Endodermal cell (in vitro differentiated cells): ENCODE measurements at regions not wholly inside any gene's neighbourhood (a gene's known extent, or its start where the extent isn't known, plus 50 kb on each side); places are given as distances from the start of the nearest gene placed in this dataset.
"Not testable (repeated sequence)": the region's sequence is repeated elsewhere in the genome, so short reads cannot be mapped to it uniquely, and the experiment has no call there.

Experiments used
- DNase-seq: peaks from one replicate; pipeline ENCODE4 v3.0.0-alpha.2; 2017
- H3K27ac ChIP-seq: 2 replicates; pipeline ENCODE4 v1.5.1; 2013; ENCODE audit warnings: mild to moderate bottlenecking, low read depth, low read length, moderate library complexity
- H3K27me3 ChIP-seq: 2 replicates; pipeline ENCODE4 v1.6.1; 2013; ENCODE audit warnings: mild to moderate bottlenecking, low read length, moderate library complexity; ENCODE audit not compliant: insufficient read depth, control insufficient read depth, poor library complexity, severe bottlenecking
- H3K36me3 ChIP-seq: 2 replicates; pipeline ENCODE4 v1.7.0; 2013; ENCODE audit warnings: mild to moderate bottlenecking, low read length, moderate library complexity; ENCODE audit not compliant: control insufficient read depth, insufficient read depth
- H3K4me1 ChIP-seq: one replicate; pipeline ENCODE4 v1.7.0; 2013; ENCODE audit warnings: low read length; ENCODE audit not compliant: control insufficient read depth, insufficient read depth
- H3K4me3 ChIP-seq: 2 replicates; pipeline ENCODE4 v1.5.1; 2013; ENCODE audit warnings: mild to moderate bottlenecking, low read length, moderate library complexity
- H3K9ac ChIP-seq: 2 replicates; pipeline ENCODE4 v1.6.1; 2013; ENCODE audit warnings: mild to moderate bottlenecking, low read length, moderate library complexity; ENCODE audit not compliant: poor library complexity, severe bottlenecking; ENCODE audit errors: extremely low read depth
- H3K9me3 ChIP-seq: 2 replicates; pipeline ENCODE4 v1.6.1; 2013; ENCODE audit warnings: mild to moderate bottlenecking, low read length, moderate library complexity; ENCODE audit not compliant: control insufficient read depth
- H3K27ac Mint-ChIP-seq: 2 replicates; pipeline ENCODE4 v1.8.0; 2020; ENCODE audit warnings: mixed read lengths
- H3K27me3 Mint-ChIP-seq: 2 replicates; pipeline ENCODE4 v1.8.0; 2021; ENCODE audit warnings: mild to moderate bottlenecking, mixed read lengths; ENCODE audit not compliant: insufficient read depth
- H3K36me3 Mint-ChIP-seq: 2 replicates; pipeline ENCODE4 v1.8.0; 2020; ENCODE audit warnings: low read depth, mixed read lengths
- H3K4me1 Mint-ChIP-seq: 2 replicates; pipeline ENCODE4 v1.8.0; 2020; ENCODE audit warnings: mixed read lengths
- H3K4me3 Mint-ChIP-seq: 2 replicates; pipeline ENCODE4 v1.8.0; 2020; ENCODE audit warnings: mild to moderate bottlenecking, moderate library complexity, mixed read lengths
- H3K9me3 Mint-ChIP-seq: 2 replicates; pipeline ENCODE4 v1.8.0; 2020; ENCODE audit warnings: mild to moderate bottlenecking, mixed read lengths
- CTCF ChIP-seq: fragments of 200-600 bp; sonication (generic); conservative IDR thresholded peaks from 2 replicates; pipeline ENCODE4 v1.5.0; 2021; ENCODE audit warnings: antibody characterized with exemption, mild to moderate bottlenecking
- WGBS, 2 experiments: methylation state at CpG; one replicate each; pipeline versions ENCODE4 v1.1.5 to v1.1.7; 2013; ENCODE audit warnings: missing lambda C conversion rate in 2 of 2, mixed read lengths in 1 of 2; ENCODE audit not compliant: insufficient coverage in 1 of 2, insufficient read length in 1 of 2; 5-methylcytosine and 5-hydroxymethylcytosine counted together

GRCh38 chr13:109400624-109401257 lies 385.6 kb downstream of the IRS2 start:
- no peak for DNase-seq
- WGBS, 2 experiments = 93 to 95% methylated on average over 8 to 9 of the region's 11 CpGs
- Histone ChIP-seq H3K27me3 (peaks cover 15% of the 10 kb centered on the region), H3K4me3 (no peak overlapping the region), H3K4me1 (no peaks in the 10 kb centered on the region), H3K27ac (peak overlapping the region; percentile 65), H3K9ac (no peak overlapping the region), H3K9me3 (no peaks in the 10 kb centered on the region), H3K36me3 (no peaks in the 10 kb centered on the region)
- peaks cover 23% of the 10 kb centered on the region for H3K9me3 Mint-ChIP-seq
- peaks cover 3% of the 10 kb centered on the region for H3K27me3 Mint-ChIP-seq
- H3K4me3 Mint-ChIP-seq = no peak overlapping the region
- peaks cover 2% of the 10 kb centered on the region for H3K36me3 Mint-ChIP-seq
- peak overlapping the region; percentile 21 for H3K27ac Mint-ChIP-seq
- H3K4me1 Mint-ChIP-seq = peaks cover 15% of the 10 kb centered on the region
- no peak for TF ChIP-seq CTCF

- no peak for TF ChIP-seq CTCF
- peaks cover 3% of the 10 kb centered on the region for H3K27me3 Mint-ChIP-seq
- no peak overlapping the region for H3K4me3 ChIP-seq
- 83 to 90% methylated on average over 5 to 11 of the region's 11 CpGs for WGBS, 2 experiments
- H3K4me3 Mint-ChIP-seq = no peak overlapping the region
- H3K36me3 ChIP-seq = no peaks in the 10 kb centered on the region
- no peak overlapping the region for H3K9ac ChIP-seq
- no peaks in the 10 kb centered on the region for H3K4me1 ChIP-seq
- H3K27me3 ChIP-seq = peaks cover 15% of the 10 kb centered on the region
- H3K27ac ChIP-seq = peak overlapping the region; percentile 65
- no peaks in the 10 kb centered on the region for H3K9me3 ChIP-seq
- DNase-seq = no peak
- peaks cover 15% of the 10 kb centered on the region for H3K4me1 Mint-ChIP-seq
- peak overlapping the region; percentile 21 for H3K27ac Mint-ChIP-seq
- peaks cover 2% of the 10 kb centered on the region for H3K36me3 Mint-ChIP-seq
- peaks cover 20% of the 10 kb centered on the region for H3K9me3 Mint-ChIP-seq
Measured at GRCh38 chr13:109400209-109400608, 386.2 kb downstream of the IRS2 start.

- H3K4me3 ChIP-seq, H3K4me1 ChIP-seq, H3K27ac Mint-ChIP-seq: not testable (repeated sequence)
Measured at GRCh38 chr13:109398071-109398470, 388.3 kb downstream of the IRS2 start.

GRCh38 chr13:109397285-109397684 lies 389.1 kb downstream of the IRS2 start:
- DNase-seq = no peak
- no peak overlapping the region for H3K27ac Mint-ChIP-seq
- no peak for TF ChIP-seq CTCF

More at GRCh38 chr13:109398071-109398470, 388.3 kb downstream of the IRS2 start:
- H3K27me3 ChIP-seq = peaks cover 15% of the 10 kb centered on the region
- H3K36me3 ChIP-seq, H3K9me3 ChIP-seq, H3K9ac ChIP-seq, DNase-seq, H3K27ac ChIP-seq, H3K36me3 Mint-ChIP-seq, H3K9me3 Mint-ChIP-seq, H3K4me3 Mint-ChIP-seq, H3K27me3 Mint-ChIP-seq: not testable (repeated sequence)
- peaks cover 17% of the 10 kb centered on the region for H3K4me1 Mint-ChIP-seq
- WGBS, 2 experiments = 92 to 96% methylated on average over 5 of the region's 5 CpGs

More at GRCh38 chr13:109397285-109397684, 389.1 kb downstream of the IRS2 start:
- no peaks in the 10 kb centered on the region for H3K9me3 ChIP-seq
- no peaks in the 10 kb centered on the region for H3K4me1 ChIP-seq
- peaks cover 12% of the 10 kb centered on the region for H3K27me3 ChIP-seq
- Mint-ChIP-seq H3K4me1 (peaks cover 17% of the 10 kb centered on the region), H3K4me3 (no peak overlapping the region), H3K27me3 (no peaks in the 10 kb centered on the region), H3K9me3 (peaks cover 6% of the 10 kb centered on the region), H3K36me3 (peaks cover 2% of the 10 kb centered on the region)
- WGBS, 2 experiments = 88 to 92% methylated on average over 2 to 3 of the region's 3 CpGs
- no peak overlapping the region for H3K9ac ChIP-seq
- no peaks in the 10 kb centered on the region for H3K36me3 ChIP-seq
- H3K27ac ChIP-seq = no peak overlapping the region
- H3K4me3 ChIP-seq = no peak overlapping the region
